T-helper 2 cell treated with Interferon-gamma antibody and Interleukin-4, amounts not matched to agents 100 ng/mL and 5 ng/mL, for 36 hours (primary cell): ENCODE measurements at regions not wholly inside any gene's neighbourhood (a gene's known extent, or its start where the extent isn't known, plus 50 kb on each side); places are given as distances from the start of the nearest gene placed in this dataset.

Source experiments
- intact Hi-C: fragments of 100-400 bp; cut with micrococcal nuclease; formaldehyde crosslinking; loops from one replicate; pipeline ENCODE4 v1.15.1; 2023

GRCh38 chr2:34365512-34365911 lies 766.4 kb upstream of the FAM98A start:
- intact Hi-C loops, result no loop called here

GRCh38 chr2:34353509-34354113 lies 754.5 kb upstream of the FAM98A start:
- intact Hi-C loops, result no loop called here

- intact Hi-C loops, result no loop called here
These were observed 750.4 kb upstream of the FAM98A start for GRCh38 chr2:34349527-34349926.

GRCh38 chr2:34345030-34345429 lies 745.9 kb upstream of the FAM98A start:
- intact Hi-C loops, result no loop called here

- intact Hi-C loops, result no loop called here
These were observed 741.2 kb upstream of the FAM98A start for GRCh38 chr2:34340307-34340706.

- intact Hi-C loops, result no loop called here
These were observed 738.6 kb upstream of the FAM98A start for GRCh38 chr2:34337735-34338134.

- intact Hi-C loops, result no loop called here
These were observed 733.7 kb upstream of the FAM98A start for GRCh38 chr2:34332813-34333212.

- intact Hi-C loops, result no loop called here
These were observed 721.0 kb upstream of the FAM98A start for GRCh38 chr2:34320056-34320455.

- intact Hi-C loops, result no loop called here
These were observed 718.7 kb upstream of the FAM98A start for GRCh38 chr2:34317797-34318196.

- intact Hi-C loops, result no loop called here
These were observed 717.7 kb upstream of the FAM98A start for GRCh38 chr2:34316788-34317187.

- intact Hi-C loops, result no loop called here
These were observed 712.7 kb upstream of the FAM98A start for GRCh38 chr2:34311816-34312215.

GRCh38 chr2:34308140-34308539 lies 709.0 kb upstream of the FAM98A start:
- intact Hi-C loops, result no loop called here

GRCh38 chr2:34307636-34308035 lies 708.5 kb upstream of the FAM98A start:
- intact Hi-C loops, result no loop called here

- intact Hi-C loops, result no loop called here
These were observed 707.6 kb upstream of the FAM98A start for GRCh38 chr2:34306745-34307144.

- intact Hi-C loops, result no loop called here
These were observed 706.5 kb upstream of the FAM98A start for GRCh38 chr2:34305587-34305986.

- intact Hi-C loops, result no loop called here
These were observed 695.9 kb upstream of the FAM98A start for GRCh38 chr2:34294961-34295360.

- intact Hi-C loops, result no loop called here
These were observed 692.0 kb upstream of the FAM98A start for GRCh38 chr2:34291076-34291475.

- intact Hi-C loops, result no loop called here
These were observed 688.9 kb upstream of the FAM98A start for GRCh38 chr2:34288016-34288415.

- intact Hi-C loops, result no loop called here
These were observed 681.5 kb upstream of the FAM98A start for GRCh38 chr2:34280606-34281005.

- intact Hi-C loops, result no loop called here
These were observed 668.0 kb upstream of the FAM98A start for GRCh38 chr2:34266908-34267697.

GRCh38 chr2:34261701-34262100 lies 662.6 kb upstream of the FAM98A start:
- intact Hi-C loops, result no loop called here

- intact Hi-C loops, result no loop called here
These were observed 655.3 kb upstream of the FAM98A start for GRCh38 chr2:34254272-34254878.

GRCh38 chr2:34252111-34252510 lies 653.0 kb upstream of the FAM98A start:
- intact Hi-C loops, result no loop called here
